AG10803 (cell line): ENCODE measurements at regions not wholly inside any gene's neighbourhood (a gene's known extent, or its start where the extent isn't known, plus 50 kb on each side); places are given as distances from the start of the nearest gene placed in this dataset.
"Not testable (repeated sequence)": the region's sequence is repeated elsewhere in the genome, so short reads cannot be mapped to it uniquely, and the experiment has no call there.

Experiments
- DNase-seq: peaks from one replicate; pipeline ENCODE4 v3.0.0; 2010; ENCODE audit warnings: low read depth
- H3K4me3 ChIP-seq: 2 replicates; pipeline ENCODE4 v1.5.1; 2011; ENCODE audit warnings: mild to moderate bottlenecking, low read length, control low read depth
- TF ChIP-seq, protein P1 (sequence below): conservative IDR thresholded peaks from 2 replicates; pipeline ENCODE4 v1.5.1; 2011; ENCODE audit warnings: mild to moderate bottlenecking, low read length, control low read depth, inconsistent platforms

DNA sequence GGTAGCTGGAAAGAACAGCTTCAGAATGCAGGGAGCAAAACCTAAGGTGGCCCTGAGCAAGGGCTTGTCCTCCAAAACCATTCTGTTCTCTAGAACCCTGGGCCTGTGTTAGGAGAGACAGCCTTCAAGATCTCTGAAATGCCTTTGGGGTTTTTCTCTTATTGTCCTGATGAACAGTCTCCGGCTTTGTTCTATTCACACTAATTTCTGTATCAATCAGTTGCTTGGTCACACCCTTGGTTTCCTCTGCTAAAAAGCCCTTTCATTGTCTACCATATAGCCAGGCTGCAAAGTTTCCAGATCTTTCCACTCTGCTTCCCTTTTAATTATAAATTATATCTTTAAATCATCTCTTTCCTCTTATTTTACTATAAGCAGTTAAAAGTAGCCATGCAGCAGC is 219.9 kb upstream of the ARID2 start:
- DNase-seq, result no peak
- H3K4me3 ChIP-seq, result no peak overlapping the region
- TF ChIP-seq, protein P1, sequence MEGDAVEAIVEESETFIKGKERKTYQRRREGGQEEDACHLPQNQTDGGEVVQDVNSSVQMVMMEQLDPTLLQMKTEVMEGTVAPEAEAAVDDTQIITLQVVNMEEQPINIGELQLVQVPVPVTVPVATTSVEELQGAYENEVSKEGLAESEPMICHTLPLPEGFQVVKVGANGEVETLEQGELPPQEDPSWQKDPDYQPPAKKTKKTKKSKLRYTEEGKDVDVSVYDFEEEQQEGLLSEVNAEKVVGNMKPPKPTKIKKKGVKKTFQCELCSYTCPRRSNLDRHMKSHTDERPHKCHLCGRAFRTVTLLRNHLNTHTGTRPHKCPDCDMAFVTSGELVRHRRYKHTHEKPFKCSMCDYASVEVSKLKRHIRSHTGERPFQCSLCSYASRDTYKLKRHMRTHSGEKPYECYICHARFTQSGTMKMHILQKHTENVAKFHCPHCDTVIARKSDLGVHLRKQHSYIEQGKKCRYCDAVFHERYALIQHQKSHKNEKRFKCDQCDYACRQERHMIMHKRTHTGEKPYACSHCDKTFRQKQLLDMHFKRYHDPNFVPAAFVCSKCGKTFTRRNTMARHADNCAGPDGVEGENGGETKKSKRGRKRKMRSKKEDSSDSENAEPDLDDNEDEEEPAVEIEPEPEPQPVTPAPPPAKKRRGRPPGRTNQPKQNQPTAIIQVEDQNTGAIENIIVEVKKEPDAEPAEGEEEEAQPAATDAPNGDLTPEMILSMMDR, result no peak

DNA sequence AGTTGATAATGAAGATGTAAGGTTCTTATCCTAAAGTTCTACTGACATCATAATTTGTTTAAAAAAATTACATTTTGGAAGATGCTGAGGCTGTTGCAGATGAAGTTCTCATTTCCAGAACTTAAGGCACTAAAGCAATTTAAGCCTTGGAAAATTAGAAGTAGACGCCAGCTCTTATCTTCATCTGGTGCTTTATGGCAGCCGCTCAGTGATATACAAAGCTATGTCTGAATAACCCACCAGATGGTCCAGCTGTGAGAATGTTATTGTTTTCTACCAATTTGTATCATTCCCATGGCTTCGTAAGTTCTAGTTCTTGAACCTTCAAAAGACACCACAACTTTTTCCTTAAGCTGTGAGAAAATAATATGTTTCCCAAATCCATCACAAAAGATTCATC is 212.1 kb upstream of the ARID2 start:
- H3K4me3 ChIP-seq, result no peak overlapping the region
- no peak for DNase-seq
- TF ChIP-seq, protein P1, result no peak

DNA sequence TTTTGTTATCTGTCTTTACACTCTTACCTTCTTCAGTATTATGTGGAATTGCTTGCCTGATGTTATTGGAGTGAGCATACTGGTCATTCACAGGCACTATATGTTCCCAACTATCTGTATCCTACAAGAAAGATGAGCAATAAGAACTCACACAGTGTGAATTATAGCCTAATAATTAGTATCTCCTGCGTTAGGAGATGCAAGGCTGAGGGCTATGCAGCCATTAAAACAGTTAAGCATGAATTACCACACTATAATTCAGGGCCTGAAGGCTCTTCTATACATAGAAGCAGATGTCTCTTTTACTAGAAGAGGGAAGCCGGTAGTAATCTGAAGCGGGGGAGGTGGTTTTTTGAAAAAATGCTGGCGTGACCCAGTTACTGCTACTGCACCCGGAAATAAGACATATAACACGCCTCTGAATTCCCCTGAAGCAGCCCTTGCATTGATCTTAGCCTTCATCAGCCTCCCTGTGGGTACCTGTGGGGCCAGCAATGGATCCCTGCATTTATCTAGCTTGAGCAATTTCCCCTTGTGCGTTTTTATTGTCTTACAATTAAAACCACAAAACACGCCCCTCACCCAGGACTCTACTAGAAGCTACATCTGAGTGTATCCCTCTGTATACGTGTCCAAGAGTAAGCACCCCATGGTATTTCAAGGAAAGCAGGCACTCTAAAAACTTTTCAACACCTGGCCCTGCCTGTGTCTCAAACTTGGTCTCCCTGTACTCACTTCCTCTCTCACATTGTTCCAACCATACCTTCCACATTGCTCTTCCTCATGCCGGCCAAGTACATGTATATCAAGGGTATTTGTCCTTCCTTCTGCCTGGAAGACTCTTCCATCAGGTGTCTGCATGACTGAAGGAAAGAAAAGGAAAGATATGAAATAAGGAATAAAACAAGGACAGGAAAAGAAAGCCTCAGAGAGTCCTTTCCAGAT is 210.9 kb upstream of the ARID2 start:
- no peak overlapping the region for H3K4me3 ChIP-seq
- TF ChIP-seq, protein P1, result no peak
- no peak for DNase-seq

DNA sequence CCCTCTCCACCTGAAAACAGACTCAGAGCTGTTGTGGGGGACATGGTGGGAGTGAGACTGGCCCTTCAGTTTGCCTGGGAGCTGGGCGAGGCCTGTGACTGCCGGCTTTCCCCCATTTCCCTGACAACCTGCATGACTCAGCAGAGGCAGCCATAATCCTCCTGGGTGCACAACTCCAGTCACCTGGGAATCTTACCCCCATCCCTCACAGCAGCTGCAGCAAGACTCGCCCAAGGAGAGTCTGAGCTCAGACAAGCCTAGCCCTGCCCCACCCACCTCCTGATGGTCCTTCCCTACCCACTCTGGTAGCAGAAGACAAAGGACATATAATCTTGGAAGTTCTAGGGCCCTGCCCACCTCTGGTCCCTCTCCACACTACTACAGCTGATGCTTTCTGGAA is 207.3 kb upstream of the ARID2 start:
- DNase-seq, result no peak
- H3K4me3 ChIP-seq, result no peak overlapping the region
- TF ChIP-seq, protein P1, result no peak

DNA sequence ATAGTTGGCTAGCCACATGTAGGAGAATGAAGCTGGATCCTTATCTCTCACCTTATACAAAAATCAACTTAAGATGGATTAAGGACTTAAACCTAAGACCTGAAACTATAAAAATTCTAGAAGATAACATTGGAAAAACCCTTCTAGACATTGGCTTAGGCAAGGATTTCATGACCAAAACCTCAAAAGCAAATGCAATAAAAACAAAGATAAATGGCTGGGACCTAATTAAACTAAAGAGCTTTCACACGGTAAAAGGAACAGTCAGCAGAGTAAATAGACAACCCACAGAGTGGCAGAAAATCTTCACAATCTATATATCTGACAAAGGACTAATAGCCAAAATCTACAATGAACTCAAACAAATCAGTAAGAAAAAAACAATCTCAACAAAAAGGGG is 202.7 kb upstream of the ARID2 start:
- not testable (repeated sequence) for H3K4me3 ChIP-seq, DNase-seq

DNA sequence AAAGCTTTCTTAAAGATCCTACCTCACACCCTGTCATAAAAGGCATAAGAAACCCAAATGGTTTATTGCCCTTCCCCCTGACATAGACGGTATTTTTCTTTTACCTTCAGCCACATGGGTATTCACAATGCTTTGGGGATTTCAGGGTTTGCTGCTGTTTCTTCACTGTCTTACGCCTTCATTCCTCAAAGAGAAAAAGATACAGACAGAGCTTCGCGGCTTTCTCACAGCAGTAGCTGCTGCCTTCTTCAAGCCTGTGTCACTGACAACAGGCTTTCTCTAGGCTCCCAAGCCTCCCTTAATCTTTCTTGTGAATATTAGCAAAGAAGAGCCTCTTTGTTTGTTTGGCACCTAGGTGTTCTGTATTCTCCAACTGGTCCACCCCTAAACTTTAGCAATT is 197.4 kb upstream of the ARID2 start:
- no peak for DNase-seq
- TF ChIP-seq, protein P1, result no peak
- H3K4me3 ChIP-seq, result no peak overlapping the region

- H3K4me3 ChIP-seq, result no peak overlapping the region
- TF ChIP-seq, protein P1, result no peak
- no peak for DNase-seq
Observed at GRCh38 chr12:45535610-45536180, 193.8 kb upstream of the ARID2 start.
